ENCODE measurements at regions not wholly inside any gene's neighbourhood (a gene's known extent, or its start where the extent isn't known, plus 50 kb on each side); places are given as distances from the start of the nearest gene placed in this dataset.

GRCh38 chr4:83661359-83661758, 125.5 kb downstream of the GPAT3 start:
- TF ChIP-seq BHLHE40 (IDR thresholded peaks at IDR 0.05; ENCODE audit: borderline replicate concordance) (no peak), PKNOX1 (IDR thresholded peaks at IDR 0.05) (no peak), SUZ12 (IDR thresholded peaks at IDR 0.05) (no peak), HDGF (IDR thresholded peaks at IDR 0.05; ENCODE audit: borderline replicate concordance) (no peak), NFRKB (IDR thresholded peaks at IDR 0.05) (no peak), SP1 (IDR thresholded peaks at IDR 0.05) (no peak)
